ENCODE measurements at regions not wholly inside any gene's neighbourhood (a gene's known extent, or its start where the extent isn't known, plus 50 kb on each side); places are given as distances from the start of the nearest gene placed in this dataset.

DNA sequence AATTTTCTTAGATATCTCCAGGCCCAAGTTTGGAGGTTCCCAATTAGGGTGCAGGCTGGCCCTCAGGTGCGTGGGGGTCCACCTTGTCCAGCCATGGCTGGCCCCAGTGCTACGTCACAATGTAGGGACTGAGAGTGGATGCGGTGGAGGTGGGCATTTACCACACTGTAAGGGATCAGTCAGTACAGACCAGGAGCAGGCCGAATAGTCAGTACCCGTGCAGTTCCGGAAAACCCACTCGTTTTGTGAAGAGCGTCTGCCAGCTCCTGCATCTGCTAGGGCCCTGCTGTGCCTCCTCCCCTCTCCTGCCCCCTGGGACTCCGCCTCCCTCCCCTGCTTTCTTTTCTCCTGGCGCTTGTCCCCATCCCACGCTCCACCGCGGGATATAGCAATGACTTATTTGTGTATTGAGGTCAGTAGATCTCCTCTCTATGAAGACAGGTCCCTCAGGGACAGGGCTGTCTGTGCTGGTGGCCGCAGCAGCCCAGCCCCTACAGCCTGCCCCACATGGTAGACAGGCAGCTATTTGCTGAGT lies 50.4 kb upstream of the SEPTIN5 start:
- DNase-seq: peak; percentile 1

DNA sequence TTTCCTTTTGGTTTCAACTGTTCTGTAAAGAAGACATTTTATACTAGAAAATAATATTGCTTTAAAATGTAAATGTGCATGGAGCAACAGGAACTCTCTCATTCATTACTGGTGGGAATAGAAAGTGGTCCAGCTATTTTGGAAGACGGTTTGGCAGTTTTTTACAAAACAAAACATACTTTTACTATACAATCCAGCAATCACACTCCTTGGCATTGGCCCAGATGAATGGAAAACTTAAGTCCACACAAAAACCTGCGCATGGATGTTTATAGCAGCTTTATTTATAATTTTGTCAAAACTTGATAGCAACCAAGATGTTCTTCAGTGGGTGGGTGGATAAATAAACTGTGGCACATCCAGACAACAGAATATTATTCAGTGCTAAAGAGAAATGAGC lies 49.9 kb upstream of the SEPTIN5 start:
- DNase-seq: no peak
